IgD-negative memory B cell (primary cell): ENCODE measurements at regions not wholly inside any gene's neighbourhood (a gene's known extent, or its start where the extent isn't known, plus 50 kb on each side); places are given as distances from the start of the nearest gene placed in this dataset.

Source experiments
- H3K27ac Mint-ChIP-seq, 3 donors: one replicate each; pipeline ENCODE4 v1.8.0; 2020 to 2022; ENCODE audit warnings: mild to moderate bottlenecking in 3 of 3, mixed read lengths in 3 of 3, moderate library complexity in 1 of 3
- H3K27me3 Mint-ChIP-seq: one replicate; pipeline ENCODE4 v1.8.0; 2021; ENCODE audit warnings: mixed read lengths
- H3K36me3 Mint-ChIP-seq: one replicate; pipeline ENCODE4 v1.8.0; 2020; ENCODE audit warnings: mild to moderate bottlenecking, mixed read lengths
- H3K4me1 Mint-ChIP-seq, 3 donors: one replicate each; pipeline ENCODE4 v1.8.0; 2020 to 2022; ENCODE audit warnings: mixed read lengths in 3 of 3, mild to moderate bottlenecking in 1 of 3
- H3K4me3 Mint-ChIP-seq, 4 donors: one replicate each; pipeline ENCODE4 v1.8.0; 2020 to 2022; ENCODE audit warnings: mild to moderate bottlenecking in 4 of 4, mixed read lengths in 4 of 4, moderate library complexity in 3 of 4
- H3K9me3 Mint-ChIP-seq, 3 donors: one replicate each; pipeline ENCODE4 v1.8.0; 2020 to 2021; ENCODE audit warnings: mixed read lengths in 3 of 3, mild to moderate bottlenecking in 1 of 3

GRCh38 chr5:82341325-82341724 lies 63.2 kb upstream of the RPS23 start:
- no peak overlapping the region for H3K4me3 Mint-ChIP-seq
- no peak overlapping the region for H3K27ac Mint-ChIP-seq
- no peaks in the 10 kb centered on the region for H3K4me1 Mint-ChIP-seq
- H3K36me3 Mint-ChIP-seq = no peaks in the 10 kb centered on the region
- H3K27me3 Mint-ChIP-seq = peaks cover 1% of the 10 kb centered on the region
- H3K9me3 Mint-ChIP-seq = no peaks in the 10 kb centered on the region

GRCh38 chr5:82340799-82341198 lies 62.6 kb upstream of the RPS23 start:
- Mint-ChIP-seq H3K9me3 (no peaks in the 10 kb centered on the region), H3K4me1 (no peaks in the 10 kb centered on the region), H3K27ac (no peak overlapping the region), H3K4me3 (no peak overlapping the region), H3K36me3 (no peaks in the 10 kb centered on the region), H3K27me3 (no peaks in the 10 kb centered on the region)

- H3K27me3 Mint-ChIP-seq = no peaks in the 10 kb centered on the region
- no peaks in the 10 kb centered on the region for H3K4me1 Mint-ChIP-seq
- no peak overlapping the region for H3K4me3 Mint-ChIP-seq
- H3K36me3 Mint-ChIP-seq = no peaks in the 10 kb centered on the region
- H3K27ac Mint-ChIP-seq = no peak overlapping the region
- no peaks in the 10 kb centered on the region for H3K9me3 Mint-ChIP-seq
Observed at GRCh38 chr5:82339792-82340191, 61.6 kb upstream of the RPS23 start.

GRCh38 chr5:82338771-82339373 lies 60.7 kb upstream of the RPS23 start:
- no peak overlapping the region for H3K27ac Mint-ChIP-seq
- H3K4me3 Mint-ChIP-seq = no peak overlapping the region
- H3K9me3 Mint-ChIP-seq = no peaks in the 10 kb centered on the region
- H3K27me3 Mint-ChIP-seq = no peaks in the 10 kb centered on the region
- no peaks in the 10 kb centered on the region for H3K4me1 Mint-ChIP-seq
- H3K36me3 Mint-ChIP-seq = no peaks in the 10 kb centered on the region

GRCh38 chr5:82336959-82337351 lies 58.8 kb upstream of the RPS23 start:
- Mint-ChIP-seq H3K27me3 (no peaks in the 10 kb centered on the region), H3K4me1 (no peaks in the 10 kb centered on the region), H3K4me3 (no peak overlapping the region), H3K27ac (no peak overlapping the region), H3K9me3 (no peaks in the 10 kb centered on the region), H3K36me3 (no peaks in the 10 kb centered on the region)

GRCh38 chr5:82336226-82336958 lies 58.2 kb upstream of the RPS23 start:
- Mint-ChIP-seq H3K4me3 (no peak overlapping the region), H3K27me3 (no peaks in the 10 kb centered on the region), H3K27ac (no peak overlapping the region), H3K4me1 (no peaks in the 10 kb centered on the region), H3K36me3 (no peaks in the 10 kb centered on the region), H3K9me3 (no peaks in the 10 kb centered on the region)

- Mint-ChIP-seq H3K4me3 (no peak overlapping the region), H3K36me3 (no peaks in the 10 kb centered on the region), H3K27ac (no peak overlapping the region), H3K27me3 (no peaks in the 10 kb centered on the region), H3K9me3 (no peaks in the 10 kb centered on the region), H3K4me1 (no peaks in the 10 kb centered on the region)
Observed at GRCh38 chr5:82335806-82336205, 57.7 kb upstream of the RPS23 start.

- Mint-ChIP-seq H3K36me3 (no peaks in the 10 kb centered on the region), H3K4me3 (no peak overlapping the region), H3K27me3 (no peaks in the 10 kb centered on the region), H3K27ac (no peak overlapping the region), H3K4me1 (no peaks in the 10 kb centered on the region), H3K9me3 (no peaks in the 10 kb centered on the region)
Observed at GRCh38 chr5:82334856-82335255, 56.7 kb upstream of the RPS23 start.

- Mint-ChIP-seq H3K9me3 (no peaks in the 10 kb centered on the region), H3K36me3 (peaks cover 1% of the 10 kb centered on the region), H3K4me3 (no peak overlapping the region), H3K27me3 (no peaks in the 10 kb centered on the region), H3K4me1 (no peaks in the 10 kb centered on the region), H3K27ac (no peak overlapping the region)
Observed at GRCh38 chr5:82334085-82334692, 56.0 kb upstream of the RPS23 start.

GRCh38 chr5:82332886-82333615 lies 54.9 kb upstream of the RPS23 start:
- Mint-ChIP-seq H3K27me3 (peaks cover 1% of the 10 kb centered on the region), H3K27ac (no peak overlapping the region), H3K4me1 (no peaks in the 10 kb centered on the region), H3K9me3 (no peaks in the 10 kb centered on the region), H3K4me3 (no peak overlapping the region), H3K36me3 (peaks cover 3% of the 10 kb centered on the region)

GRCh38 chr5:82332064-82332855 lies 54.1 kb upstream of the RPS23 start:
- Mint-ChIP-seq H3K27me3 (peaks cover 1% of the 10 kb centered on the region), H3K36me3 (peaks cover 3% of the 10 kb centered on the region), H3K9me3 (no peaks in the 10 kb centered on the region), H3K4me1 (no peaks in the 10 kb centered on the region), H3K4me3 (no peak overlapping the region), H3K27ac (no peak overlapping the region)

- no peak overlapping the region for H3K27ac Mint-ChIP-seq
- no peak overlapping the region for H3K4me3 Mint-ChIP-seq
- H3K4me1 Mint-ChIP-seq = no peaks in the 10 kb centered on the region
- peaks cover 1% of the 10 kb centered on the region for H3K27me3 Mint-ChIP-seq
- H3K9me3 Mint-ChIP-seq = no peaks in the 10 kb centered on the region
- H3K36me3 Mint-ChIP-seq = peaks cover 3% of the 10 kb centered on the region
Observed at GRCh38 chr5:82331557-82331956, 53.4 kb upstream of the RPS23 start.

GRCh38 chr5:82330530-82331270 lies 52.5 kb upstream of the RPS23 start:
- no peaks in the 10 kb centered on the region for H3K9me3 Mint-ChIP-seq
- H3K27me3 Mint-ChIP-seq = peaks cover 1% of the 10 kb centered on the region
- H3K4me3 Mint-ChIP-seq = no peak overlapping the region
- H3K4me1 Mint-ChIP-seq = no peaks in the 10 kb centered on the region
- no peak overlapping the region for H3K27ac Mint-ChIP-seq
- H3K36me3 Mint-ChIP-seq = peaks cover 3% of the 10 kb centered on the region

GRCh38 chr5:82329393-82329792 lies 51.2 kb upstream of the RPS23 start:
- H3K36me3 Mint-ChIP-seq = peaks cover 3% of the 10 kb centered on the region
- peaks cover 1% of the 10 kb centered on the region for H3K27me3 Mint-ChIP-seq
- H3K9me3 Mint-ChIP-seq = no peaks in the 10 kb centered on the region
- no peaks in the 10 kb centered on the region for H3K4me1 Mint-ChIP-seq
- no peak overlapping the region for H3K27ac Mint-ChIP-seq
- no peak overlapping the region for H3K4me3 Mint-ChIP-seq
